DOHH2 (cell line): ENCODE measurements at regions not wholly inside any gene's neighbourhood (a gene's known extent, or its start where the extent isn't known, plus 50 kb on each side); places are given as distances from the start of the nearest gene placed in this dataset.

Experiments used
- H3F3A ChIP-seq: fragments of 200-600 bp; sonication (generic), shearing (Covaris generic); 2 replicates; pipeline ENCODE4 v1.6.0; 2016; ENCODE audit warnings: antibody characterized with exemption, mild to moderate bottlenecking; ENCODE audit not compliant: control insufficient read depth, insufficient read depth
- H3K27ac ChIP-seq: fragments of 200-600 bp; sonication (generic); 2 replicates; pipeline ENCODE4 v1.5.1; 2014; ENCODE audit warnings: low read depth, mild to moderate bottlenecking, low read length, moderate library complexity
- H3K27me3 ChIP-seq: fragments of 200-600 bp; sonication (generic); 2 replicates; pipeline ENCODE4 v1.6.1; 2014; ENCODE audit warnings: mild to moderate bottlenecking, low read length, mixed read lengths; ENCODE audit not compliant: control insufficient read depth
- H3K36me3 ChIP-seq: fragments of 200-600 bp; sonication (generic); 2 replicates; pipeline ENCODE4 v1.6.1; 2014; ENCODE audit warnings: mild to moderate bottlenecking, low read length, moderate library complexity, mixed read lengths; ENCODE audit not compliant: control insufficient read depth
- H3K4me1 ChIP-seq: fragments of 200-600 bp; sonication (generic); 2 replicates; pipeline ENCODE4 v1.6.1; 2014; ENCODE audit warnings: mild to moderate bottlenecking, low read length, mixed read lengths; ENCODE audit not compliant: control insufficient read depth
- H3K4me2 ChIP-seq: fragments of 200-600 bp; sonication (generic); 2 replicates; pipeline ENCODE4 v1.6.0; 2014; ENCODE audit warnings: mild to moderate bottlenecking, low read length, moderate library complexity
- H3K4me3 ChIP-seq: fragments of 200-600 bp; sonication (generic); 2 replicates; pipeline ENCODE4 v1.5.1; 2014; ENCODE audit warnings: mild to moderate bottlenecking, low read length, mixed read lengths
- H3K79me2 ChIP-seq: fragments of 200-600 bp; sonication (generic); 2 replicates; pipeline ENCODE4 v1.6.1; 2014; ENCODE audit warnings: mild to moderate bottlenecking, low read length, mixed read lengths; ENCODE audit not compliant: control insufficient read depth
- H3K9me2 ChIP-seq: fragments of 200-600 bp; sonication (generic); replicated peaks from 2 replicates; pipeline ENCODE4 v1.6.1; 2014; ENCODE audit warnings: mild to moderate bottlenecking, low read length, mixed read lengths; ENCODE audit not compliant: control insufficient read depth
- H3K9me3 ChIP-seq: fragments of 200-600 bp; sonication (generic); 2 replicates; pipeline ENCODE4 v1.6.1; 2014; ENCODE audit warnings: antibody characterized with exemption, low read length, mixed read lengths; ENCODE audit not compliant: control insufficient read depth, insufficient read depth
- H4K20me1 ChIP-seq: fragments of 200-600 bp; sonication (generic); 2 replicates; pipeline ENCODE4 v1.6.0; 2014; ENCODE audit warnings: low read depth, mild to moderate bottlenecking, antibody characterized with exemption, low read length, moderate library complexity; ENCODE audit not compliant: control insufficient read depth, insufficient read depth
- EZH2phosphoT487 ChIP-seq: fragments of 200-600 bp; sonication (generic); IDR thresholded peaks from 2 replicates; pipeline ENCODE4 v1.6.1; 2017; ENCODE audit warnings: borderline replicate concordance, mild to moderate bottlenecking, antibody characterized with exemption, low read length, moderate library complexity, mixed read lengths
- TF ChIP-seq, protein P1 (sequence below): fragments of 200-600 bp; sonication (generic); IDR thresholded peaks from one replicate; pipeline ENCODE4 v1.5.1; 2014; ENCODE audit warnings: antibody characterized with exemption, mild to moderate bottlenecking, low read depth, low read length; ENCODE audit not compliant: poor library complexity, severe bottlenecking

DNA sequence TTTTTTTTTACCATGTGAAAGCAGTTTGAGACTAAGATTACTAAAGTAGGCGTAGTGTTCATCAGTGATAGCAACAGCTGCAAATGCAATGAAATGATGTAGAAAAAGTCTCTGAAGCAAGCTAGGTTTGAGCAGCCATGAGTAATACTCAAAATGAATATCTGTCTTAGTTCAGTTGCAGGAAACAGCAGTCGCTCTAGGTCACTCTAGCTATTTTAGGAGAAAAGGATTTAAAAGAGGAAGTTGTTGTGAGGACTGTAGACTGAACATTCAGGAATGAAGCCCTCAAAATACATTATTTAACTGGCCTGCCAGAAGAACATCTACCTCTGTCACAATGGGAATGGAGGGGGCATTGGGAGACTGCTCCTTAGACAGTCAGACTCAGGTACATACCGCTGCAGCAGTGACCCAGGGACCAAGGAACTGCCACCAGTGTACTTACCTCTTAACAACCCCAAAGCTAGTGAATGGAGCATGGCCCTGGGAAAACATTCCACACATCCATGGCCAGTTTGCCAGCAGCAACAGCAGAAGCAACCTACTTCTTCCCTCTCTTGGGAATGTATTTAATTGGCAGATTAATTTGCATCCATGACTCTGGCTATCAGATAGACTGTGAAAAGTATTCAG is 243.0 kb upstream of the KHDRBS2 start:
- no peaks in the 10 kb centered on the region for H3K79me2 ChIP-seq
- no peak overlapping the region for H3K27ac ChIP-seq
- no peaks in the 10 kb centered on the region for H3K9me2 ChIP-seq
- 0 out of 2 replicates have a peak overlapping the region, but pooled peaks have one; percentile 28 for H3K4me3 ChIP-seq
- no peaks in the 10 kb centered on the region for H3K9me3 ChIP-seq
- no peaks in the 10 kb centered on the region for H4K20me1 ChIP-seq
- TF ChIP-seq, protein P1, sequence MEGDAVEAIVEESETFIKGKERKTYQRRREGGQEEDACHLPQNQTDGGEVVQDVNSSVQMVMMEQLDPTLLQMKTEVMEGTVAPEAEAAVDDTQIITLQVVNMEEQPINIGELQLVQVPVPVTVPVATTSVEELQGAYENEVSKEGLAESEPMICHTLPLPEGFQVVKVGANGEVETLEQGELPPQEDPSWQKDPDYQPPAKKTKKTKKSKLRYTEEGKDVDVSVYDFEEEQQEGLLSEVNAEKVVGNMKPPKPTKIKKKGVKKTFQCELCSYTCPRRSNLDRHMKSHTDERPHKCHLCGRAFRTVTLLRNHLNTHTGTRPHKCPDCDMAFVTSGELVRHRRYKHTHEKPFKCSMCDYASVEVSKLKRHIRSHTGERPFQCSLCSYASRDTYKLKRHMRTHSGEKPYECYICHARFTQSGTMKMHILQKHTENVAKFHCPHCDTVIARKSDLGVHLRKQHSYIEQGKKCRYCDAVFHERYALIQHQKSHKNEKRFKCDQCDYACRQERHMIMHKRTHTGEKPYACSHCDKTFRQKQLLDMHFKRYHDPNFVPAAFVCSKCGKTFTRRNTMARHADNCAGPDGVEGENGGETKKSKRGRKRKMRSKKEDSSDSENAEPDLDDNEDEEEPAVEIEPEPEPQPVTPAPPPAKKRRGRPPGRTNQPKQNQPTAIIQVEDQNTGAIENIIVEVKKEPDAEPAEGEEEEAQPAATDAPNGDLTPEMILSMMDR = no peak
- no peak for TF ChIP-seq EZH2phosphoT487
- peaks cover 13% of the 10 kb centered on the region for H3K4me1 ChIP-seq
- H3F3A ChIP-seq = no peaks in the 10 kb centered on the region
- no peaks in the 10 kb centered on the region for H3K27me3 ChIP-seq
- H3K36me3 ChIP-seq = no peaks in the 10 kb centered on the region
- peak overlapping the region; percentile 47 for H3K4me2 ChIP-seq

DNA sequence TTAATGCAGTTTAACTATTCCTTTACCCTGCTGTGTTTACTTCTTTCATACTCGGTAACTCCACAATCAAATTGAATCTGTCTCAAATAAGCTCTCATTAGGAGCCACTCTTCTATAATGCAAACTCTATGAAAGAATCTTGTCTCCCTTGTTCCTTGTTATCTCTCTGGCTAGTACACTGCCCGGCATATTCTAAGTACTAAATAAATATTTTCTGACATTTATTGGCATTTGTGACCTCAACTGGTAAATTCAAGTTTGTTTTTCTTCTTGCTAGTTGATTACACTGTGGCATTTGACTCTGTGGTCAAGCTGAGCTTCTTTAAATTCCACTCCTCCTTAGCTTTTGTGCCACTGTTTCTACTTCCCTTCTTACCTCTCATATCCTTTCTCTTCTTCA is 237.6 kb upstream of the KHDRBS2 start:
- peaks cover 2% of the 10 kb centered on the region for H3K4me1 ChIP-seq
- no peaks in the 10 kb centered on the region for H4K20me1 ChIP-seq
- H3K9me3 ChIP-seq = no peaks in the 10 kb centered on the region
- no peaks in the 10 kb centered on the region for H3K27me3 ChIP-seq
- H3K27ac ChIP-seq = no peak overlapping the region
- no peak overlapping the region for H3K4me3 ChIP-seq
- no peaks in the 10 kb centered on the region for H3K9me2 ChIP-seq
- H3K36me3 ChIP-seq = no peaks in the 10 kb centered on the region
- H3F3A ChIP-seq = no peaks in the 10 kb centered on the region
- H3K4me2 ChIP-seq = no peak overlapping the region
- TF ChIP-seq EZH2phosphoT487 = no peak
- TF ChIP-seq, protein P1 = no peak
- no peaks in the 10 kb centered on the region for H3K79me2 ChIP-seq

DNA sequence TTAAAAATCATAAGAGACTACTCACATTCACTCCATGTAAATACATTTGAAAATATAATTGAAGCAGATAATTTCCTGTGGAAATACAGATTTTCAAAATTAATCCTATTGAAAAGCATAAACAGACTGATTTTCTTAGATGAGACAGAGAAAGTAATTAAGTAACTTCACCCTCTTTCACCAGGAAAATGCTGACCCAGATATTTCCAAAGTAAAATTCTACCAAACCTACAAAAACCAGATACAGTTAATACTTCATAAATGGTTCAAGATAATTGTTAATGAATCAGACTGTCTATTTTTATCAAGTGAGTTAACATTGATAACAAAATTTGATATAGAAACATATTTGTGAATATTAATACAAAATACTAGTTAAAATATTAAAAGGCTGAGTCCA is 233.5 kb upstream of the KHDRBS2 start:
- Histone ChIP-seq H3K79me2 (no peaks in the 10 kb centered on the region), H3K9me3 (no peaks in the 10 kb centered on the region; the same call in 1 of the 2 replicates), H3K4me2 (no peak overlapping the region), H3K27ac (no peak overlapping the region), H3K9me2 (no peaks in the 10 kb centered on the region), H3K36me3 (no peaks in the 10 kb centered on the region), H3K4me1 (peaks cover 21% of the 10 kb centered on the region), H3K4me3 (no peak overlapping the region), H4K20me1 (no peaks in the 10 kb centered on the region), H3F3A (peaks cover 2% of the 10 kb centered on the region; the same call in 1 of the 2 replicates), H3K27me3 (no peaks in the 10 kb centered on the region)
- TF ChIP-seq, protein P1 = no peak
- TF ChIP-seq EZH2phosphoT487 = no peak
